IMR-90 (cell line): ENCODE measurements at regions not wholly inside any gene's neighbourhood (a gene's known extent, or its start where the extent isn't known, plus 50 kb on each side); places are given as distances from the start of the nearest gene placed in this dataset.

ENCODE experiments used
- BHLHE40 ChIP-seq: fragments of 150-350 bp; IDR thresholded peaks from 2 replicates; pipeline ENCODE4 v1.6.1; 2016; ENCODE audit warnings: mild to moderate bottlenecking, low read depth, low read length
- CEBPB ChIP-seq: IDR thresholded peaks from 2 replicates; pipeline ENCODE4 v1.6.1; 2012; ENCODE audit warnings: low read depth, low read length, improper control_type of control experiment
- CTCF ChIP-seq: conservative IDR thresholded peaks from 2 replicates; pipeline ENCODE4 v1.5.1; 2012; ENCODE audit warnings: mild to moderate bottlenecking, low read depth, low read length, improper control_type of control experiment
- FOS ChIP-seq: fragments of 150-350 bp; IDR thresholded peaks from 2 replicates; pipeline ENCODE4 v1.6.1; 2016; ENCODE audit warnings: low read depth, low read length
- MAFK ChIP-seq: IDR thresholded peaks from 2 replicates; pipeline ENCODE4 v1.6.1; 2012; ENCODE audit warnings: low read depth, low read length, improper control_type of control experiment
- MXI1 ChIP-seq: IDR thresholded peaks from 2 replicates; pipeline ENCODE4 v1.6.1; 2012; ENCODE audit warnings: low read depth, mild to moderate bottlenecking, low read length, moderate library complexity, borderline replicate concordance
- NFE2L2 ChIP-seq: fragments of 150-350 bp; IDR thresholded peaks from 2 replicates; pipeline ENCODE4 v1.6.1; 2016; ENCODE audit warnings: low read depth, mild to moderate bottlenecking, low read length
- POLR2A ChIP-seq: IDR thresholded peaks from 2 replicates; pipeline ENCODE4 v1.6.1; 2012; ENCODE audit warnings: mild to moderate bottlenecking, low read depth, low read length
- RAD21 ChIP-seq: IDR thresholded peaks from 2 replicates; pipeline ENCODE4 v1.6.1; 2012; ENCODE audit warnings: low read length, improper control_type of control experiment
- RFX5 ChIP-seq: IDR thresholded peaks from 2 replicates; pipeline ENCODE4 v1.8.0; 2012; ENCODE audit warnings: low read depth, mild to moderate bottlenecking, low read length, moderate library complexity
- SMC3 ChIP-seq: fragments of 150-350 bp; IDR thresholded peaks from 2 replicates; pipeline ENCODE4 v1.6.1; 2016; ENCODE audit warnings: low read depth, mild to moderate bottlenecking, antibody characterized with exemption, low read length, moderate library complexity
- USF2 ChIP-seq: fragments of 150-350 bp; IDR thresholded peaks from 2 replicates; pipeline ENCODE4 v1.6.1; 2017; ENCODE audit warnings: mild to moderate bottlenecking, antibody characterized with exemption, low read length, low read depth

- TF ChIP-seq CTCF (no peak), USF2 (no peak), MAFK (no peak), RFX5 (no peak), CEBPB (no peak), POLR2A (no peak), NFE2L2 (no peak), BHLHE40 (no peak), SMC3 (no peak), RAD21 (no peak), MXI1 (no peak), FOS (no peak)
Observed at GRCh38 chr3:36600404-36600803, 163.9 kb downstream of the DCLK3 start.
